ENCODE measurements at regions not wholly inside any gene's neighbourhood (a gene's known extent, or its start where the extent isn't known, plus 50 kb on each side); places are given as distances from the start of the nearest gene placed in this dataset.
"Not testable (repeated sequence)": the region's sequence is repeated elsewhere in the genome, so short reads cannot be mapped to it uniquely, and the experiment has no call there.

DNA sequence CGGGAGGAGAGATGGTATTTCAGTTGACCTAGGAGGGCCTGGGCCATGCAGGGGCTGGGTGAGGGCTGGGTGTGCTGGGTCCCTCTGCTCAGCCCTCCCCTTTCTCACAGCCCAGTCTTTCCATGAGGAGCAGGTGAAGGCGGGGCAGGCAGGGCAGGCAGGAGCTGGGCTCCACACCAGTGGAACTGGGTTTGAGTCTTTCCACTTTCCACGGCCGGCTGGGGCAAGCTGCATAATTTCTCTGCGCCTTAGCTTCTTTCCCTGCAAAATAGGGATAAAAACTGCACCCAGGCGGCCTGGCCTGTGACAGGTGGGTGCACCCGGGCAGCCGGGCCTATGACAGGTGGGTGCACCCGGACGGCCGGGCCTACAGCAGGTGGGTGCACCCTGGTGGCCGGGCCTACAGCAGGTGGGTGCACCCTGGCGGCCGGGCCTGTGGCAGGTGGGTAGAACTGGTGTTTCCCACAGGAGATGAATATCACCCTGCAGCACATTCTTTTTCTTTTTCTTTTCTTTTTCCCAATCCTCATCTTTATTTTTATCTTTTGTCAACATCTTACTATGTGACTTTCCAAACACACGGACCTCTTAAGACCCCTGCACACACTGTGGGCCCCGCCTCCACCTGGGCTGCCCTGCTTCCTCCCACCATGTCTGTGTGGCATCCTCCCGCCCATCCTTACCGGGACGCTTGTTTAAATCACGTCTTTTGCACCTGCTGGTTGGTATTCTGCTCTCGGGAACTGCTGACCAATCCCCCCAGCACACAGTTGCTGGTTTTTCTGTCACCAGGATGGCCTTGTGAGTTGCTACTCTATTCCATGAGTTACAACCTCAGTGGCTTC, 111.3 kb downstream of the NPIPB11 start:
- H3K4me3 Mint-ChIP-seq; DNase-seq; H3K4me1 ChIP-seq (ENCODE audit: control insufficient read depth in 2 of 2, insufficient read depth in 2 of 2, low read length in 2 of 2); H3K9me3 ChIP-seq (ENCODE audit: control insufficient read depth in 2 of 3, low read length in 3 of 3); H3K4me1 Mint-ChIP-seq; H3K27me3 ChIP-seq (ENCODE audit: control insufficient read depth in 2 of 2, insufficient read depth in 2 of 2, low read length in 2 of 2); CTCF ChIA-PET; intact Hi-C loops (cut with micrococcal nuclease); H3K27ac Mint-ChIP-seq; H3K9me3 Mint-ChIP-seq; POLR2A ChIA-PET; H3K36me3 Mint-ChIP-seq; H3K27ac ChIP-seq (ENCODE audit: low read depth, low read length); H3K36me3 ChIP-seq (ENCODE audit: control insufficient read depth in 2 of 3, insufficient read depth in 3 of 3, low read length in 3 of 3); H3K27me3 Mint-ChIP-seq; H3K4me3 ChIP-seq (ENCODE audit: low read length); ATAC-seq: not testable (repeated sequence)

- H3K9me3 Mint-ChIP-seq; ATAC-seq; H3K9me3 ChIP-seq (ENCODE audit: control insufficient read depth in 2 of 3, low read length in 3 of 3); intact Hi-C loops (cut with micrococcal nuclease); H3K36me3 ChIP-seq (ENCODE audit: control insufficient read depth in 2 of 3, insufficient read depth in 3 of 3, low read length in 3 of 3); H3K27ac Mint-ChIP-seq; H3K4me3 Mint-ChIP-seq; POLR2A ChIA-PET; CTCF ChIA-PET; H3K27me3 Mint-ChIP-seq; H3K36me3 Mint-ChIP-seq; H3K4me1 Mint-ChIP-seq; H3K27ac ChIP-seq (ENCODE audit: low read depth, low read length); H3K4me1 ChIP-seq (ENCODE audit: control insufficient read depth in 2 of 2, insufficient read depth in 2 of 2, low read length in 2 of 2); H3K4me3 ChIP-seq (ENCODE audit: low read length); H3K27me3 ChIP-seq (ENCODE audit: control insufficient read depth in 2 of 2, insufficient read depth in 2 of 2, low read length in 2 of 2): not testable (repeated sequence)
- DNase-seq: peak in 1 of 9 donors; percentile 20
Measured at GRCh38 chr16:29294400-29294933, 112.0 kb downstream of the NPIPB11 start.

DNA sequence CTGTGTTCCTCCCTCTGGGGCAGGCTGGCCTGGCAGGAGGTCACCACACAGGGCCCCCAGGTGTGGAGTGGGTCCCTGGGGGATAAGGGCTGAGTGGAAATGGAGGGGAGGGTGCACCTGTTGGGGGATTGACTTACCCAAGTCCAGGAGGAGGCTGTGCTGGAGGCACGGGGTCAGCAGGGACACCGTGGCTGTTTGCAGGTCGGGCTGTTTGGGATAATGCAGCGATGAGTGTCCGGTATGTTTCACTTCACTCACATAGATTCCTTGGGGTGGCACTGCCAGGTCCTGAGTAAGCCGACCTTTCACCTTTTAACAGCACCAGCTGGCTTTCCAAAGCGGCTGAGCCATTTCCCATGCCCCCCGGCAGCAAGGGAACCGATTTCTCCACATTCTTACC, 113.0 kb downstream of the NPIPB11 start:
- ATAC-seq; H3K27ac ChIP-seq (ENCODE audit: low read depth, low read length); H3K4me3 Mint-ChIP-seq; H3K36me3 ChIP-seq (ENCODE audit: control insufficient read depth in 2 of 3, insufficient read depth in 3 of 3, low read length in 3 of 3); H3K27ac Mint-ChIP-seq; H3K36me3 Mint-ChIP-seq; POLR2A ChIA-PET; H3K9me3 ChIP-seq (ENCODE audit: control insufficient read depth in 2 of 3, low read length in 3 of 3); H3K4me1 Mint-ChIP-seq; CTCF ChIA-PET; H3K4me1 ChIP-seq (ENCODE audit: control insufficient read depth in 2 of 2, insufficient read depth in 2 of 2, low read length in 2 of 2); H3K4me3 ChIP-seq (ENCODE audit: low read length); H3K27me3 Mint-ChIP-seq; H3K27me3 ChIP-seq (ENCODE audit: control insufficient read depth in 2 of 2, insufficient read depth in 2 of 2, low read length in 2 of 2); DNase-seq; intact Hi-C loops (cut with micrococcal nuclease); H3K9me3 Mint-ChIP-seq: not testable (repeated sequence)

- H3K4me3 Mint-ChIP-seq; H3K27me3 ChIP-seq (ENCODE audit: control insufficient read depth in 2 of 2, insufficient read depth in 2 of 2, low read length in 2 of 2); H3K27ac Mint-ChIP-seq; H3K36me3 Mint-ChIP-seq; H3K4me1 Mint-ChIP-seq; CTCF ChIA-PET; H3K4me3 ChIP-seq (ENCODE audit: low read length); H3K9me3 Mint-ChIP-seq; ATAC-seq; H3K27ac ChIP-seq (ENCODE audit: low read depth, low read length); DNase-seq; H3K4me1 ChIP-seq (ENCODE audit: control insufficient read depth in 2 of 2, insufficient read depth in 2 of 2, low read length in 2 of 2); H3K9me3 ChIP-seq (ENCODE audit: control insufficient read depth in 2 of 3, low read length in 3 of 3); POLR2A ChIA-PET; H3K36me3 ChIP-seq (ENCODE audit: control insufficient read depth in 2 of 3, insufficient read depth in 3 of 3, low read length in 3 of 3); intact Hi-C loops (cut with micrococcal nuclease); H3K27me3 Mint-ChIP-seq: not testable (repeated sequence)
Measured at GRCh38 chr16:29292952-29293471, 113.5 kb downstream of the NPIPB11 start.

GRCh38 chr16:29291329-29292271, 114.9 kb downstream of the NPIPB11 start:
- H3K27ac ChIP-seq (ENCODE audit: low read depth, low read length); H3K36me3 ChIP-seq (ENCODE audit: control insufficient read depth in 2 of 3, insufficient read depth in 3 of 3, low read length in 3 of 3); H3K36me3 Mint-ChIP-seq; H3K27me3 Mint-ChIP-seq; H3K4me3 Mint-ChIP-seq; H3K27me3 ChIP-seq (ENCODE audit: control insufficient read depth in 2 of 2, insufficient read depth in 2 of 2, low read length in 2 of 2); H3K9me3 ChIP-seq (ENCODE audit: control insufficient read depth in 2 of 3, low read length in 3 of 3); POLR2A ChIA-PET; DNase-seq; CTCF ChIA-PET; H3K27ac Mint-ChIP-seq; H3K4me3 ChIP-seq (ENCODE audit: low read length); H3K4me1 ChIP-seq (ENCODE audit: control insufficient read depth in 2 of 2, insufficient read depth in 2 of 2, low read length in 2 of 2); H3K9me3 Mint-ChIP-seq; intact Hi-C loops (cut with micrococcal nuclease); H3K4me1 Mint-ChIP-seq: not testable (repeated sequence)
- peak; percentile 13 for ATAC-seq

DNA sequence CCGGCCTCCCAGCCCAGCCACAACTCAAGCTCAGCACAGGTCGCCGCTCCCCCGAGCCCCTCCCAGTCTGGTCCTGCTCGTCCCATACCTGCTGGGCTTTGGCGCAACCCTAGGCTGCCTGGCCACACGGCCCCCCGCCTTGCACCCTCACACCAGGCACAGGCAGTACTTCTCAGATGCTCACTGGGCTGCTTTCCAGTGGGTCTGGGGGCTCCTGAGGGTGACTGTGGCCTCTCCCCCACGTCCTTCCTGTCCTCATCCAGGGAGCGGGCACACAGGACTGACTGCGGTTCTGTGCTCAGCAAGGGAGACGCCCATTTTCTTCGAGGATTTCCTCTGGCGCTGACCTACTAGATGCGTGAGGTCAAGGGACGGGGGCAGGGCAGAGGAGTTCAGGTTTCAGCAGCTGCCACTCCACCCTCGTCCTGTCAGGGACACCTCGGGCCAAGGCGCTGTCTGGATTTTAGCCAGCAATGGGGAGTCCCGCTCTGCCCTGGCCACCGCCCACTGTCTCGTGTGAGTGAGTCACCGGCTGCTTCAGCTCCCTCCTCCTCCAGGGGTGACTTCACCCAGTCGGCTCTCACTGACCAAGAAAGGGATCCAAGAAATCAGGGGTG, 115.8 kb downstream of the NPIPB11 start:
- ChIA-PET POLR2A (no interaction called here), CTCF (no interaction called here)
- H3K27me3 Mint-ChIP-seq: no peaks in the 10 kb centered on the region
- no peaks in the 10 kb centered on the region for H3K4me1 ChIP-seq (ENCODE audit: control insufficient read depth in 2 of 2, insufficient read depth in 2 of 2, low read length in 2 of 2)
- peaks cover 0 to 7% (median under 1%) of the 10 kb centered on the region in 7 donors for H3K4me1 Mint-ChIP-seq
- no peak overlapping the region for H3K27ac ChIP-seq (ENCODE audit: low read depth, low read length)
- intact Hi-C loops (cut with micrococcal nuclease): no loop called here
- H3K36me3 Mint-ChIP-seq: peaks cover 0 to 3% (median 0%) of the 10 kb centered on the region in 5 donors
- H3K27me3 ChIP-seq (ENCODE audit: control insufficient read depth in 2 of 2, insufficient read depth in 2 of 2, low read length in 2 of 2): no peaks in the 10 kb centered on the region
- H3K9me3 Mint-ChIP-seq: no peaks in the 10 kb centered on the region
- DNase-seq (peak in 5 of 9 donors; percentile 2 to 75 (median 17)), ATAC-seq (peak; percentile 92)
- H3K27ac Mint-ChIP-seq: peak overlapping the region in 1 of 9 donors; percentile 12
- H3K36me3 ChIP-seq (ENCODE audit: control insufficient read depth in 2 of 3, insufficient read depth in 3 of 3, low read length in 3 of 3): no peaks in the 10 kb centered on the region
- H3K4me3 Mint-ChIP-seq: peak overlapping the region in 4 of 10 donors; percentile 16 to 62 (median 26)
- H3K9me3 ChIP-seq (ENCODE audit: control insufficient read depth in 2 of 3, low read length in 3 of 3): no peaks in the 10 kb centered on the region
- no peak overlapping the region for H3K4me3 ChIP-seq (ENCODE audit: low read length)

Measured in naive thymus-derived CD4-positive, alpha-beta T cell (primary cell).